NCI-H748 treated with DMSO at 0.1 percent for 48 hours (cell line): ENCODE measurements at regions not wholly inside any gene's neighbourhood (a gene's known extent, or its start where the extent isn't known, plus 50 kb on each side); places are given as distances from the start of the nearest gene placed in this dataset.
"Not testable (repeated sequence)": the region's sequence is repeated elsewhere in the genome, so short reads cannot be mapped to it uniquely, and the experiment has no call there.

ENCODE experiments used
- DNase-seq: peaks from one replicate; lab custom pipeline; 2025; lab: John Stamatoyannopoulos, UW

DNA sequence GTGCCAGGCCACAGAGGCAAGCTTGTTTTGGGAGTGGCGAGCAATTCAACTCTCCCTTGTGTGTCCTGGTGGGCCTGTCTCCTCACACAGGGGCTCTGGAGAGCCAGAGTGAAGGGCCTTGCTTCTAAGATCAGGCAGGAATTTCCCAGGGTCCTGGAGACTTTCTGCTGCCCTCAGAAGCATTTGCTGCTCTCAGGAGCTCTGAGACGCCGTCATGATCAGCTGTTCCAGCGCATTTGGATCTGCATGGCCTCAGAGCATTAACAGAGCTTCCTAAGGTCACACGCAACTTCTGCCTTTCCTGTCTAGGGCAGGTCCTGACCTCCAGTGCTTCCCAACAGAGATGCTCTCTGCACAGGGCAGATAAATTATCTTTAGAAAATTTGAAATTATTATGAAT lies 52.2 kb upstream of the C10orf90 start:
- no peak for DNase-seq

DNA sequence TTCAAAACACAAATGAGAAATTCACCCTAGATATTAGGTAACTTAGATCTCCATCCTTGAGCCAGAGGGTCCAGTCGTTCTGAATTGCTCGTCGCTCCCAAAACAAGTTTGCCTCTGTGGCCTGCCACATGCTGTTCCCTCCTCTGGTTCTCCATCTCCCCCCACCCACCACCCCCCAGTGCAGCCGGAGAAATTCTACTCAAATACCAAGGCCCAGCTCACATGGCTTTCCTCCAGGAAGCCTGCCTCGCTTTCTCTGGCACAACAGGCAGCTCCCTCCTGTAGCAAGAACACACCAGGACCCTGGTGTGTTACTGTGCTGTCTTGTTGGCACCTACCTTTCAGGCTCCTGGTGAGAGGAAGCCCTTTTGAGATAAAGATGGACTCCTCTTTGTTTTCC lies 52.7 kb upstream of the C10orf90 start:
- DNase-seq = no peak

DNA sequence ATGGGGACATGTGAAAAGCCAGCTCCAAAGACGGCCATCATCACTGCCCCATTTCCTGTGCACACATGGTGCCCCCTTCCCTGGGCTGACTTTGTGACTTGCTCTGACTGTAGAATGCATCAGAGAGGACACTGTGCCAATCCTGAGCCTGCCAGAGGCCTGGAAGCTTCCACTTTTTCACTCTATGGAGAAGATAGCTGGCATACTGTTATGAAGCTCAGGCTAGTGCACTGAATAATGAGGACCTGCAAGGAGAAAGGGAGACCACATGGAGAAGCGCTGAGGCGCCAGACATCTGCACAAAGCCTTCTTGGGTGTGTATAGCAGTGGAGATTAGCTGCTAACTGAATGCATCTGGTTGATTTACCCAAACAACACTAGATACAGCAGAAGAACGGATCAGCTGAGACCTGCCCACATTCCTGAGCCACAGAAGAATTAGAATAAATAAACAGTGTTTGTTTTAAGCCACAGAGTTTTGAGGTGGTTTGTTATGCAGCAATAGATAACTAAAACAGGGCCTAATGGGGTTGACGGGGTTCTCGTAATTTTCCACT lies 58.9 kb upstream of the C10orf90 start:
- DNase-seq = no peak

DNA sequence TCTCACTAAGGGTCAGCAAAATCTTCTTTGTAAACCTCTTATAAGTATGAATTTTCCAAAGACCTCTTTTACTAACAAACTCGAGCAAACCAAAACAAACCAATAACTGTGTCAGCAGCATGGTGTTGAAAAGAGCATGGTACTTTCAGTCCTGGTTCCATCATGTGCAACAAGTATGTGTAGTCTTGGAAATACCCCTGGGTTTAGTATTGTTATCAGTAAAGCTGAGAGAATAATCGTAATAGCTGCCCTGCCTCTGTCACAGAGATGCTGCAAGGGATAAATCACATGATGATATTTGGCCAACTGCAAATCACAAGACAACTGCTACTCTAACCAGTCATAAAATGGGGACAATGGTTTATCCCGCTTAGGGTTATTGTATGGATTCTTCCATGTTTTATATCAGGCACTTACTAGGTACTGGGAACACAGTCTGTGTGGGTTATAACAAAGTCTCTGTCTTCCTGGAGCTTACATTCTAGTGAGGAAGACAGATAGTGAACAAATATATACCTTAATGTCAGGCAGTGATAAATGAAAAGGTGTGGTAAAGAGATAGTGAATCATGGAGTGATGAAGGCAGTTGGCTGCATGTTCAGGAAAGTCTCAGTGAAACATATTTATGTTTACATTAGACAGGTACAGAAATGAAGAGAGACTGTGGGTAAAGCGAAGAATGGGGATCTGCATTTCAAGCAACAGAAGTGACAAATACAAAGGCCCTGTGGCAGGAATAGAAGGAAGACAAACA lies 60.5 kb upstream of the C10orf90 start:
- no peak for DNase-seq

DNA sequence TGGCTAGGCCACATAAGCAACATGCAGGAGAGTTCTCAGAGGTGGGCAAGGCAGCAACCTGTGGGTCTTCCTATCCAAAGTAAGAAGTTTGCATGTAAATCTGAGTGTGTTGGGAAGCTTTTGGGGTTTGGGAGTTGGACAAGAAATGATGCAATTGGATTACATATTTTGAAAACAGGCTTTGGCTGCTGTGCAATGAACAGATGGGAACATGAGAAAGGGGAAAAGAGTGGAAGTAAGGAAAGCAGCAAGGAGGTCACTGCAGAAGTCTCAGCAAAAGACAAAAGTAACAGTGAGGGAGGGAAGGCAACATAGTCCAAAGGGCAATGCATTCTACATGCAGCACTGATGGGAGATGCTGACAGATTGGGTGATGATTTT lies 61.1 kb upstream of the C10orf90 start:
- no peak for DNase-seq

DNA sequence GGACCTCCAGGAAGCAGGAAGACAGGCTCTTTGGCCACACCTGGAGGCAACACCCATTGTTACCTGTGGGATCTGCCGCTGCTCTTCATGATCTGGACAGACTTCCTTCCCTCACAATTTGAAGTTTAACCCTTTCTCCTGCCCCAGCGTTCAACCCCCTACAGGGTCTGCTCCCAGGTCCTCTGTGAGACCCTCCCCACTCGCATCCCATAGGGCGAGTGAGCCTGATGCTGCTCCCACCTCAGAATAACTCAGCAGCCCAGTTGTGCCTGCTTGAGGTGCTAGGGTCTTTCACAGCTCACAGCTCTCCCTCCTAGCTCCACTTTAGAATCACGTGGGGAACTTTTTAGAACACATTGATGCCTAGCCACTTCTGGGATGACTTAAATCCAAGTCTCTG lies 61.8 kb upstream of the C10orf90 start:
- no peak for DNase-seq

DNA sequence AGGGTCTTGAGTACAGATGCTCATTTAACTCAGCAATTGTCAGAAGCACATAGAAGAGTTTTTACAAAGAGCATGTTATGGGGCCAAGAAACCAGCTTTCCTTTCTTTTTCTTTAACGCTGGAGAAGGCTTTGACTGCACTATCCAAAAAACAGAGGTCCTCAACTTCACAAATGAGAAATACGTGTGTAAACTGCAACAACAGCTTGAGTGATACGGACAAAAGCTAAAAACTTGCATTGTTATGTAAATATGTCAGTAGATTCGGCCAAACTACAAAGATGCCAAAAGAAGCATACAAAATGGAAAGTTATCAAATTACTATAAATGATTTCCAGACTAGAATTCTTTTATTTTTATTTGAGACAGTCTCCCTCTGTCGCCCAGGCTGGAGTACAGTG lies 62.4 kb upstream of the C10orf90 start:
- no peak for DNase-seq

DNA sequence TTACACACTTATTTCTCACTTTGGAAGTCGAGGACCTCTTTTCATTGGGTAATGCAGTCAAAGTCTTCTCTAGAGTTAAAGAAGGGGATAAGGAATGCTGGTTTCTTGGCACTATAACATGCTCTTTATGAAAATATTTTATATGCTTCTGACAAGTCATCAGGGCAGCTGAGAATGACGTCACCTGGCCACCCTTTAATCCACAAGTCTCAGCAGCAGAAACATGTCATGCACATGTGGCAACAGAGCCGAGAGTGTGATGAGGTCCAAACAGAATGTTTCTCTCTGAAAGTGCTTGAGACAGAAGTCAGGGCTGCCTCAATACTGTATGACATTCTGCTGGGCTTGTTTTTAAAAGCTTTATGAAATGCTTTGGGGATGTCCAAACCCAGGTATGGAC lies 63.5 kb upstream of the C10orf90 start:
- no peak for DNase-seq

DNA sequence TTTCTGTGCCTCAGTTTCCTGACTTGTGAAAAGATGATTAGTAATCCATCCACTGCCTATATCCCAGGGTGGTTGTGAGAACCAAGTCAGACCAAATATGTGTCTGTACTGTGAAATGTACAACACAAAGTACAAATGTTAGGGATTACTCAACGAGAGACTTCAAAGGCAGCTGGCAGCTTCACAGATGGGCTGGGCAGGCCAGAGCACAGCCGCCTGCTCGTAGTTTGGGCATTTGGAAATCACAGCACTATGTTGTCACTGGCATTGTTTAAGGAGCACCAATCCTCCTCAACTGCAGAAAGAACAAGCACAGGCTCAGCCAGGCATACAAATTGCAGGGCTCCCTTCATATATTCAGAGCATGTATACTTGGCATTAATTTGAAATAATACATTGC lies 64.5 kb upstream of the C10orf90 start:
- DNase-seq = no peak

DNA sequence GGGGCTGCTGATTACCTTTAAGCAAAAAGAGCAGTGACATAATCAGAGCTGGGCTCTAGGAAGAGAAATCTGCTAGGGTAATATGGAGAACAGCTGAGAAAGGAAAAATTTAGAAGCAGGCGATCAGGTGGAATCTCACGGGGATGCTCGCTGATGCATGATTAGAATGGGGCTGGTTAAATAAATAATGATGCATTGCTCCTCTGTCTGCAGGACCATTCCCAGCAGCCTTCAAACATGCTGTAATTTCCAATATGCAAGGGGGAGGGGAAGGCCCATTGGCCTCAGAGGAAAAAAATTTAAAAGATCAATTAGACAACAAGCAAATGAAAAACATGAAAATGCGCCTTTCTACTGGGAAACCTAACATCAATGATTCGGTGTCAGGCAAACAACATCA lies 65.6 kb upstream of the C10orf90 start:
- DNase-seq = no peak

DNA sequence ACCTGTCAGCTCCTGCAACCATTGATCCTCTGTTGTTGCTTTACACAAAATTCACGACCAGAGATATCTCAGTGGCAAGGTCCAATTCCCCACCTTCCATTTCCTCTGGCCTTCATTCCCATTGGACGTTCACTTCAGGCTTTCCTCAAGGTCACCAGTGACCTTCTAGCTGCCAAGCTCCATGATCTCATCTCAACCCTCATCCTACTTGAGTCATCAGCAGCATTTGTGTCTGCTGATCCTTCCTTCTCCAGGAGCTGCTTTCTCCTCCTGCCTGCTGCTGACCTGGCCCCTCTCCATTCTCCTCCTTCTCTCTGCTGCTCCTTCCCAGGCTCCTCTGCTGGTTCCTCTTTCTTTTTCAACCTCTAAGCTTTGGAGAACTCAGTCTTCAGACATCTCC lies 66.2 kb upstream of the C10orf90 start:
- DNase-seq = no peak

DNA sequence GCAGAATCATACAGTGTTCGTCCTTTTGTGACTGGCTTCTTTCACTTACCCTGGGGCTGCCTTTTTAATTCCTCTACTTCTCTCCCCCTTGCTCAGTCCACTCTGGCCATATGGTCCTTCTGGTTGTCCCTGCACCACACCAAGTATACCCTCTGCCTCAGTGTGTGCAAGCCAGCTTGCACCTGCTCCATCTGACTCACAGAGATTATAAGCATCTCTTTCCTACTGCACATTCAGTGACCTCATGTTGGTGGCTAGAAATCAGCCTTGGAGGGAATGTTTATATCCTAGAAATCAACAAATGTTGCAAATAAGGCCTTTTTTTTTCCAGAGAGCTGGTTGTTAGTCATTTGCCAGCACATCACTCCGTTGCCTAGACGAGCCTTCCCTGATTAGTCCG lies 67.5 kb upstream of the C10orf90 start:
- DNase-seq = no peak

DNA sequence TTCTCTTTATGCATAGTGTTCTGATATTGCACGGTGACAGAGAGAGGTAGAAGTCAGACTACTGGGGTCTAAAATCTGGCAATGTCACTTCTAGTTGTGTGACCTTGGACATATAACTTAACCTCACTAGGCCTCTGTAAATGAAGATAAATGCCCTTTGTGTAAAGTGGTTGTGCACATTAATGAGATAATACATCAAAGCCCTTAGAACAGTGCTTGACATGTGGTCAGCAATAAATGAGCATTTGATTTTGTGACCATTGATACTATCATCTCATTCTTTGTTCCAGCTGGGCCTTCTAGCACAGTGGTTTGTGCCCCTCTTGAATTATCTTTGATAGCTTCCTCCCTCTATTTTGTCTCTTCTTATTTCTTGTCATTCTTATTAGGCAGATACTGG lies 74.1 kb upstream of the C10orf90 start:
- no peak for DNase-seq

DNA sequence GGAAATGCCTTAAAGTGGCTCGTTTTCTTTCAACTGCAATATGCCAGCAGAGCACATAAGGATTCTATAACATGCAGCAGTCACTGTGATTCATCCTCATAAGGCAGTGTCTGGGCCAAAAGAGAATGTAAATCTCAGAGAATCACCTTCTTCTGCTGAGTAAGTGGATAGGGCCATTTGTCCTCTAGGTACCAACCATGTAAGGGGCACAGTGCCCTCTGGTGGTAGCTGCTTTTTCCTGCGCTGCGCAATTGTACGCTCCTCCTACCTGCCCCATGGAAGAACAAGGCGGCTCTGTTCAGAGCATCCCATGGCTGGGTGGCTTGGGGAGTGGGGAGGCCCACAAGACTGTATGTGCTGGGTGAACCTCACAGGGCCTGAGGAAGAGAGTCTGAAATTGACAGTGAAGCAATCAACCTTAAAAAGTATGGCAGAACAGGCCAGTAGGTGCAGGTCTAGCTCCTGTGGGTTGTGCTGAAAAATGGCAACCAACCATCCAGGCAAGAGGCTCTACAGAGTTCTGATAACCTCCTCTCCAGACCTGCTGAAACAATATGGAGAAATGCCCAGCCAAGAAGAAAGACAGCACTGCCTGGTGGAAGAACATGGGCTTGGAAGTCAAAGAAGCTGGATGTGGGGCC lies 78.6 kb upstream of the C10orf90 start:
- no peak for DNase-seq

DNA sequence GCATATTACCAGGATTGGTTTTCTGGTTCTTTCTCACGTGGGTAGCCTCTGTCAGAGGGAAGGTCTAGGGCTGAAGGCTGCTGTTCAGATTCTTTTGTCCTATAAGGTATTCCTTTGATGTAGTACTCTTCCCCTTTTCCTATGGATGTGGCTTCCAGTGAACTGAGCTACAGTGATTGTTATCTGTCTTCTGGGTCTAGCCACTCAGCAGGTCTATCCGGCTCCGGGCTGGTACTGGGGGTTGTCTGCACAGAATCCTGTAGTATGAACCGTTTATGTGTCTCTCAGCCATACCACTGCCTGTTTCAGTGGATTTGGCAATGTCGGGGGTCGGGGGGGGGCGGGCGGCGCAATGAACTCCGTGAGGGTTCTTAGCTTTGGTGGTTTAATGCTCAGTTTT lies 84.5 kb upstream of the C10orf90 start:
- DNase-seq = no peak

DNA sequence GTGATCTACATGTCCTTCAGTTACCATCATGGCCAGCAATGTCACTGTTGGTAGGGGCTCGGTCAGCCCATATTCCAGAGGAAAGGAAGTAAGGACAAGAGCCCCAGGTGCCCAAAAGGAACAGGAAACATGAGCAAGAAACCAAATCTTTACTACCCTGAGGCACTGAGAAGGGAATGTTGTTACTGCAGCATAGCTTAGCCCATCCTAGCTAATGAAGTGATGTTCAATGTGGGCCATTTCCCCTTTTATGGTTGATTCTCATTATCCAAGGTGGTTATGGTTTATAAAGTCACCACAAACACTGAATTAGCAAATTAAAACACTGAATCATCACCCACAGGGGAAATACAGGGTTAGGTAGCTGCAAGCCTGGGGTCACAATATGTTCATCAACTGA lies 88.4 kb upstream of the C10orf90 start:
- no peak for DNase-seq

DNA sequence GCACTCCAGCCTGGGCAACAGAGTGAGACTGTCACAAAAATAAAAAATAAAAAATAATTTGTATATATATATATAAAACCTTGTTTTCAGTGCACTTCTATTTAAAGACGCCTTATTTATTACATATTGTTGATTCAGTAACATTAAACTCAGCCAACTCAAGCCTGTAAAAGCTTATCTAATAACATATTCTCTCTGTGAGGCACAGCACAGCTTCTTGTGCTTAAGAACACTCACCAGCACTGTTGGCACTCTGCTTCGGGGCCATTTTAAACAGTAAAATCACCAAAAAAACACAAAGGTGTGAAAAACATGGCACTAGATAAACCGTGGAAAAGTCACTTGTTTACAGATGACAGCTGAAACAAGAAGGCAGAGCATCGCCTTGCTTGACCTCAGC lies 89.0 kb upstream of the C10orf90 start:
- no peak for DNase-seq

DNA sequence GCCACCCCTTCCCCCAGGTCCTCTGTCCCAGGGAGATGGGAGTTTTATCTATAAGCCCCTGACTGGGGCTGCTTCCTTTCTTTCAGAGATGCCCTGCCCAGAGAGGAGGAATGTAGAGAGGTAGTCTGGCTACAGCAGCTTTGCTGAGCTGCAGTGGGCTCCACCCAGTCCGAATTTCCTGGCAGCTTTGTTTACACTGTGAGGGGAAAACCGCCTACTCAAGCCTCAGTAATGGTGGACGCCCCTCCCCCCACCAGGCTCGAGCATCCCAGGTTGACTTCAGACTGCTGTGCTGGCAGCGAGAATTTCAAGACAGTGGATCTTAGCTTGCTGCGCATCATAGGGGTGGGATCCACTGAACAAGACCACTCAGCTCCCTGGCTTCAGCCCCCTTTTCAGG lies 96.2 kb upstream of the C10orf90 start:
- DNase-seq = not testable (repeated sequence)

DNA sequence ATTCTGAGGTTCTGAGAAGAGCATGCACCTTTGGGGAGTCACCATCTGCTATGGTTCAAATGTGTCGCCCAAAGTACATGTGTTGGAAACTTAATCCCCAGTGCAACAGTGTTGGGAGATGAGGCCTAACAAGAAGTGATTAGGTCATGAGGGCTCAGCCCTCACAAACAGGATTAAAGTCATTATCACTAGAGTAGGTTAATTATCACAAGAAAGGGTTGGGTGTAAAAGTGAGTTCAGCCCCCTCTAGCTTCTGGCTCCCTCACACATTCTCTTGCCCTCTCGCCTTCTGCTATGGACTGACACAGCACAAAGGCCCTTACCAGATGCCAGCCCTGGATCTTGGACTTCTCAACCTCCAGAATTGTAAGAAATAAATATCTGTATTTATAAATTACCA lies 100.3 kb upstream of the C10orf90 start:
- DNase-seq = no peak

DNA sequence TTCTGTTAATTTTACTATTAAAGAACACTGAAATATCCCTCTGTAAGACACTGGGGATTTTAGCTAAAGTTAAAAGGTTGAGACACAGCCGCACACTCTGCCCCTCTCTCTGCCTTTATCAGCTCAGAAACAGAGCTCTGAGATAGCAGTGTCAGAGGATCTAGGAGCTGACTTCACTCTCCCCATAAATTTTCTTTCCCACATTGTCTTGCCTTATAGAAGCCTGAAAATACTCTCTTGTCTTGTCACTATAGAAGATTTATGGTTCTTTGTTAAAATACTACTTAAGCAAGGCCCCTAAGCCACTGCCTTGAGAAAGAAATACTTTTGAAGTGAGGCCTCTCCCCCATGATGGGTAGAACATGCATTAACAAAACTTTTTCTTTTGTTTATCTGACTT lies 105.7 kb upstream of the C10orf90 start:
- no peak for DNase-seq

DNA sequence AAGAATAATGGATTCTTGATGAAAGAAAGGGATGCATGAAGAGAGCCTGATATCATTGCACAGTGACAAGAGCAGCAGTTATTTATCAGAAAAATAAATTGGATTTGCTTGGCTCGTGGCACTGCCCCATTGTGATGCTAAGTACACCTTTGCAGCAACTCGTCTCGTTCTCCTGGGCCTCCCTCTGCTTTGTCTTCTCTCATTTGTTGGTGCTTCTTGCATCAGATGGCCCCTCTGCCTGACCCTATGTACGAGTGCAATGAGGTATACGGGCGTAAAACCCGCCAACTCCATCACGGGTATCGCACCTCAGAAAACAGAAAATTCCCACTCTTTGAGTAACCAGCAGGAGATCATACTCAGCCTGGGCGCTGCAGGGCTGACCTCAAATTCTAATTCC lies 107.2 kb upstream of the C10orf90 start:
- DNase-seq = no peak

DNA sequence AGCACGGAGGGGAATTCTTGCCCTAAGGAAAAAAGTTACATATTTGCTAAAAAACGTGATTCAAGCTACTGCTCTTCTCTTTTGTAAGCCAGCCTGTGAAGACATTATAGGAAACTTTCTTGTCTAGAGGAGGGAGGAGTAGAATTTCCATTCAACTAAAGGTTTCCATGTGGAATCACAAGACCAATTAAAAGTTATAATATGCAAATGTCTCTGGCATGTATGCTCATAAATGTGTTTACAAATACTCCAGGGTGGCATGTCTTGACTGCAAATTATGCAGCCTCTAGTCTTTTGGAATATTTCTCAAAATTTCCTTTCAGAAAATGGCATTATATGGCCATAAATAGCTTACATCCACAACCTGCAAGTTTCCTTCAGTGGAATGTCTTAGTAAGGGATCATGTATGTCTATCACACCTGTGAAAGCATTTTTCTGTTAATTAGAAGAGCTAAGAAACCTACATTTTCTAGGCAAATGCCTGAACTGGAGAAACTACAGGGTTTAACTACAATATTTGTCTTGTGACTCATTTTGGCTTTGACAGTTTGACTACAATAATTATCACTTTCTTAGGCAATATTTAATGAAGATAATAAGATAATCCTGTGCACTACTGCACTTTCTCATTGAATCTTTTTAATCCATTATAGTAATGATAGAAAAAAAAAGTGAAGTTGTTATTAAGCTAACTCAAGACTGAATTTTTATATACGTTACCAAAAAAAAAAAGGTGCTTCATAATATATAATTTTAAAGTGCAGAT lies 111.1 kb upstream of the C10orf90 start:
- no peak for DNase-seq
